ENCODE measurements at regions not wholly inside any gene's neighbourhood (a gene's known extent, or its start where the extent isn't known, plus 50 kb on each side); places are given as distances from the start of the nearest gene placed in this dataset.

DNA sequence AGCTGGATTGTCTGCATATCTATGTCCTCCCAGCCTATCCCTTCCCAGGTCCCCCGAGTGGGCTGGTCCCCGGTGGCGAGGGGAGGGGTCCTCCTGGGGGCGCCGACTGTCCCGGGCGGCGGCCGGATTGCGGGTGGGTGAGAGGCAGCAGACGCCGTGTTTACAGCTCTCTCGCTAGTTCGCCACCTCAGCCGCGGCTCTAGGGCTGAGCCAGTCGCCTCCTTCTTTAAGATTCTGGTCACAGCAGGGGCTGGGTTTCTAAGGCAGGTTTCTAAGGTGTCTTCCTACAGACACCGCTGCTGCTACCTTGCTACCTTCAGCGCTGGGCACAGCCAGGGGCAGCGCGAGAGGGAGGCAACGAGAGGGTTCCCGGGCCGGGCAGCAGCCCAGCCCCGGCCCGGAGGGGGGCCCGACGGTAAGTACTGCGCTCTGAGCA is 57.2 kb downstream of the FRMPD3 start:
- 4% methylated on average over 16 of the region's 29 CpGs; no CpG with 5 or more reads in 1 of the 2 experiments for WGBS, 2 experiments (ENCODE audit: extremely low coverage in 1 of 2, insufficient coverage in 1 of 2, insufficient read length in 1 of 2, insufficient replicate concordance in 2 of 2, low coverage in 1 of 2, low lambda C conversion rate in 2 of 2, missing lambda C conversion rate in 1 of 2)
- H3K27me3 ChIP-seq (replicated peaks in 1 of 4; ENCODE audit: control insufficient read depth in 3 of 4, extremely low read depth in 1 of 4, insufficient read depth in 3 of 4, low read length in 3 of 4) = peaks cover 12 to 51% (median 37%) of the 10 kb centered on the region in 4 experiments
- no peak for TF ChIP-seq POLR2A (IDR thresholded peaks at IDR 0.05; ENCODE audit: control extremely low read depth in 1 of 2, low read depth in 2 of 2, low read length in 2 of 2)
- no peak for TF ChIP-seq NRF1 (IDR thresholded peaks at IDR 0.05; ENCODE audit: low read depth, low read length)
- TF ChIP-seq, protein P1, sequence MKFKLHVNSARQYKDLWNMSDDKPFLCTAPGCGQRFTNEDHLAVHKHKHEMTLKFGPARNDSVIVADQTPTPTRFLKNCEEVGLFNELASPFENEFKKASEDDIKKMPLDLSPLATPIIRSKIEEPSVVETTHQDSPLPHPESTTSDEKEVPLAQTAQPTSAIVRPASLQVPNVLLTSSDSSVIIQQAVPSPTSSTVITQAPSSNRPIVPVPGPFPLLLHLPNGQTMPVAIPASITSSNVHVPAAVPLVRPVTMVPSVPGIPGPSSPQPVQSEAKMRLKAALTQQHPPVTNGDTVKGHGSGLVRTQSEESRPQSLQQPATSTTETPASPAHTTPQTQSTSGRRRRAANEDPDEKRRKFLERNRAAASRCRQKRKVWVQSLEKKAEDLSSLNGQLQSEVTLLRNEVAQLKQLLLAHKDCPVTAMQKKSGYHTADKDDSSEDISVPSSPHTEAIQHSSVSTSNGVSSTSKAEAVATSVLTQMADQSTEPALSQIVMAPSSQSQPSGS (IDR thresholded peaks at IDR 0.05; ENCODE audit: low read length) = no peak
- TF ChIP-seq, protein P2, sequence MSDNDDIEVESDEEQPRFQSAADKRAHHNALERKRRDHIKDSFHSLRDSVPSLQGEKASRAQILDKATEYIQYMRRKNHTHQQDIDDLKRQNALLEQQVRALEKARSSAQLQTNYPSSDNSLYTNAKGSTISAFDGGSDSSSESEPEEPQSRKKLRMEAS (IDR thresholded peaks at IDR 0.05) = no peak
- no peaks in the 10 kb centered on the region for H3K36me3 ChIP-seq (ENCODE audit: control insufficient read depth in 2 of 4, insufficient read depth in 4 of 4, low read length in 3 of 4)
- no peak overlapping the region for H3K9ac ChIP-seq (replicated peaks in 1 of 4; ENCODE audit: extremely low read depth in 1 of 4, low read depth in 3 of 4, low read length in 3 of 4)
- H3K4ac ChIP-seq (replicated peaks; ENCODE audit: insufficient read length, low read depth, low read length) = no peak overlapping the region
- H3K79me1 ChIP-seq (ENCODE audit: low read depth, low read length) = no peaks in the 10 kb centered on the region
- no peak overlapping the region for H2AK5ac ChIP-seq (ENCODE audit: low read depth, low read length)
- no peak overlapping the region for H2BK5ac ChIP-seq (ENCODE audit: low read depth, low read length)
- H3K4me3 ChIP-seq (ENCODE audit: extremely low read depth in 1 of 4, insufficient read depth in 2 of 4, low read depth in 3 of 4, low read length in 4 of 4) = peak overlapping the region; percentile 30 to 64 (median 34); a peak in 6 of 8 replicates
- no peak overlapping the region for H3K27ac ChIP-seq (ENCODE audit: low read depth, low read length)
- H2BK15ac ChIP-seq (ENCODE audit: low read length) = no peak overlapping the region
- peaks cover 0 to 3% (median 1%) of the 10 kb centered on the region in 4 experiments; a peak in 4 of 7 replicates for H3K4me1 ChIP-seq (replicated peaks in 1 of 4; ENCODE audit: control insufficient read depth in 3 of 4, insufficient read depth in 4 of 4, low read length in 3 of 4)
- no peak overlapping the region for H2BK20ac ChIP-seq (ENCODE audit: low read length)
- H2BK12ac ChIP-seq (ENCODE audit: low read depth, low read length) = no peak overlapping the region
- DNase-seq (ENCODE audit: low read depth in 1 of 2, low spot score in 2 of 2) (peak in 1 of 2 experiments; percentile 45), FAIRE-seq (no peak)
- H4K5ac ChIP-seq (ENCODE audit: insufficient read length, low read depth, low read length) = no peak overlapping the region
- H4K8ac ChIP-seq (ENCODE audit: extremely low read depth, insufficient read depth, low read length) = no peak overlapping the region
- H2BK120ac ChIP-seq (replicated peaks; ENCODE audit: low read depth, low read length) = no peak overlapping the region
- no peak overlapping the region for H3K23ac ChIP-seq (ENCODE audit: insufficient read length)
- ChIA-PET CTCF (ENCODE audit: partially characterized antibody) (interaction anchor here (0.9 to 1.2 kb wide), 2 partner anchors 22 to 34 kb away, joined by 3 to 4 read pairs; no protein-coding TSS in a partner anchor), POLR2A (ENCODE audit: partially characterized antibody) (no interaction called here)
- no peaks in the 10 kb centered on the region for H4K20me1 ChIP-seq (replicated peaks in 1 of 2; ENCODE audit: control insufficient read depth in 1 of 2, insufficient read depth in 2 of 2, low read length in 2 of 2)
- H4K91ac ChIP-seq (replicated peaks; ENCODE audit: insufficient read length, low read length) = no peak overlapping the region
- H2AFZ ChIP-seq (ENCODE audit: low read length) = no peak overlapping the region
- H3K23me2 ChIP-seq (ENCODE audit: low read depth, low read length) = peaks cover 4% of the 10 kb centered on the region; the same call in 1 of the 2 replicates
- H3K4me2 ChIP-seq (ENCODE audit: insufficient read depth in 1 of 2, low read depth in 2 of 2, low read length in 2 of 2) = peak overlapping the region; percentile 67 to 70
- no peak overlapping the region for H3K56ac ChIP-seq (replicated peaks; ENCODE audit: insufficient read length, low read depth, low read length)
- no peak overlapping the region for H3K18ac ChIP-seq (ENCODE audit: extremely low read depth, low read length)
- H3K9me3 ChIP-seq (ENCODE audit: insufficient read depth in 2 of 2, low read depth in 1 of 2, low read length in 1 of 2) = no peaks in the 10 kb centered on the region
- no peaks in the 10 kb centered on the region for H3K79me2 ChIP-seq (ENCODE audit: control insufficient read depth in 1 of 2, insufficient read depth in 2 of 2, low read length in 2 of 2)
- H3K14ac ChIP-seq (ENCODE audit: insufficient read length) = no peak overlapping the region

All from H1 (cell line).